ENCODE measurements at regions not wholly inside any gene's neighbourhood (a gene's known extent, or its start where the extent isn't known, plus 50 kb on each side); places are given as distances from the start of the nearest gene placed in this dataset. TPM values are rescaled to one million over a fixed set of nuclear protein-coding genes. Genes with fewer than 3 reads are reported as not detected.

Small RNA genes lying in the stretch of these regions (small RNA-seq; reads per million reads assigned to genes)
- gene AL392089.1 (not detected), gene RNU6-1327P (not detected)
